ENCODE measurements at regions not wholly inside any gene's neighbourhood (a gene's known extent, or its start where the extent isn't known, plus 50 kb on each side); places are given as distances from the start of the nearest gene placed in this dataset.

DNA sequence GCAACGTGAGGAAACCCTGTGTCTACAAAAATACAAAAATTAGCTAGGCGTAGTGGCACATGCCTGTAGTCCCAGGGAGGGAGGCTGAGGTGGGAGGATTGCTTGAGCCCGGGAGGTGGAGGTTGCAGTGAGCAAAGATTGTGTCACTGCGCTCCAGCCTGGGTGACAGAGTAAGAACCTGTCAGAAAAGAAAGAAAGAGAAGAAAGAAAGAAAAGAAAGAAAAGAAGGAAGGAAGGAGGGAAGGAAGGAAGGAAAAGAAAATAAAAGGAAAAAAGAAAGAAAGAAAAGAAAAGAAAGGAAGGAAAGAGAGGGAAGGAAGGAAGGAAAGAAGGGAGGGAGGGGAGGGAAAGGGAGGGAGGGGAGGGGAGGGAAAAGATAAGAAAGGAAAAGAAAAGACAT is 89.9 kb upstream of the HPCAL1 start:
- TF ChIP-seq, protein P1, sequence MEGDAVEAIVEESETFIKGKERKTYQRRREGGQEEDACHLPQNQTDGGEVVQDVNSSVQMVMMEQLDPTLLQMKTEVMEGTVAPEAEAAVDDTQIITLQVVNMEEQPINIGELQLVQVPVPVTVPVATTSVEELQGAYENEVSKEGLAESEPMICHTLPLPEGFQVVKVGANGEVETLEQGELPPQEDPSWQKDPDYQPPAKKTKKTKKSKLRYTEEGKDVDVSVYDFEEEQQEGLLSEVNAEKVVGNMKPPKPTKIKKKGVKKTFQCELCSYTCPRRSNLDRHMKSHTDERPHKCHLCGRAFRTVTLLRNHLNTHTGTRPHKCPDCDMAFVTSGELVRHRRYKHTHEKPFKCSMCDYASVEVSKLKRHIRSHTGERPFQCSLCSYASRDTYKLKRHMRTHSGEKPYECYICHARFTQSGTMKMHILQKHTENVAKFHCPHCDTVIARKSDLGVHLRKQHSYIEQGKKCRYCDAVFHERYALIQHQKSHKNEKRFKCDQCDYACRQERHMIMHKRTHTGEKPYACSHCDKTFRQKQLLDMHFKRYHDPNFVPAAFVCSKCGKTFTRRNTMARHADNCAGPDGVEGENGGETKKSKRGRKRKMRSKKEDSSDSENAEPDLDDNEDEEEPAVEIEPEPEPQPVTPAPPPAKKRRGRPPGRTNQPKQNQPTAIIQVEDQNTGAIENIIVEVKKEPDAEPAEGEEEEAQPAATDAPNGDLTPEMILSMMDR (IDR thresholded peaks at IDR 0.05; ENCODE audit: low read depth, low read length): no peak
- no peak for TF ChIP-seq EZH2phosphoT487 (IDR thresholded peaks at IDR 0.05; ENCODE audit: low read depth)

Measured in OCI-LY3 (cell line).